Testis (tissue), 2 donors: ENCODE measurements at regions not wholly inside any gene's neighbourhood (a gene's known extent, or its start where the extent isn't known, plus 50 kb on each side); places are given as distances from the start of the nearest gene placed in this dataset.

Experiments
- POLR2A ChIP-seq: fragments of 450-650 bp; IDR thresholded peaks from one replicate; pipeline ENCODE4 v1.6.1; 2017; ENCODE audit warnings: antibody characterized with exemption, mild to moderate bottlenecking, moderate library complexity
- TF ChIP-seq, protein P1 (sequence below), 3 experiments: fragments of 450-650 bp in 2 of 3; fragments of 200-600 bp in 1 of 3; sonication (generic) in 1 of 3; IDR thresholded peaks; one replicate each; pipeline ENCODE4 v1.5.1; 2016 to 2019; ENCODE audit warnings: antibody characterized with exemption in 3 of 3, mild to moderate bottlenecking in 2 of 3, moderate library complexity in 1 of 3

GRCh38 chr21:35895598-35895997, 164.7 kb downstream of the SETD4 start:
- no peak for TF ChIP-seq POLR2A
- TF ChIP-seq, protein P1, sequence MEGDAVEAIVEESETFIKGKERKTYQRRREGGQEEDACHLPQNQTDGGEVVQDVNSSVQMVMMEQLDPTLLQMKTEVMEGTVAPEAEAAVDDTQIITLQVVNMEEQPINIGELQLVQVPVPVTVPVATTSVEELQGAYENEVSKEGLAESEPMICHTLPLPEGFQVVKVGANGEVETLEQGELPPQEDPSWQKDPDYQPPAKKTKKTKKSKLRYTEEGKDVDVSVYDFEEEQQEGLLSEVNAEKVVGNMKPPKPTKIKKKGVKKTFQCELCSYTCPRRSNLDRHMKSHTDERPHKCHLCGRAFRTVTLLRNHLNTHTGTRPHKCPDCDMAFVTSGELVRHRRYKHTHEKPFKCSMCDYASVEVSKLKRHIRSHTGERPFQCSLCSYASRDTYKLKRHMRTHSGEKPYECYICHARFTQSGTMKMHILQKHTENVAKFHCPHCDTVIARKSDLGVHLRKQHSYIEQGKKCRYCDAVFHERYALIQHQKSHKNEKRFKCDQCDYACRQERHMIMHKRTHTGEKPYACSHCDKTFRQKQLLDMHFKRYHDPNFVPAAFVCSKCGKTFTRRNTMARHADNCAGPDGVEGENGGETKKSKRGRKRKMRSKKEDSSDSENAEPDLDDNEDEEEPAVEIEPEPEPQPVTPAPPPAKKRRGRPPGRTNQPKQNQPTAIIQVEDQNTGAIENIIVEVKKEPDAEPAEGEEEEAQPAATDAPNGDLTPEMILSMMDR (IDR thresholded peaks at IDR 0.05) = no peak
